Ectodermal cell (in vitro differentiated cells): ENCODE measurements at regions not wholly inside any gene's neighbourhood (a gene's known extent, or its start where the extent isn't known, plus 50 kb on each side); places are given as distances from the start of the nearest gene placed in this dataset.

Source experiments
- H3K27ac ChIP-seq: 2 replicates; pipeline ENCODE4 v1.7.0; 2013; ENCODE audit warnings: mild to moderate bottlenecking, low read depth, low read length; ENCODE audit not compliant: insufficient read depth, poor library complexity, severe bottlenecking
- H3K27me3 ChIP-seq: 2 replicates; pipeline ENCODE4 v1.7.0; 2013; ENCODE audit warnings: mild to moderate bottlenecking, low read length; ENCODE audit not compliant: insufficient read depth, control insufficient read depth, poor library complexity, severe bottlenecking
- H3K36me3 ChIP-seq: one replicate; pipeline ENCODE4 v1.7.0; 2013; ENCODE audit warnings: low read length; ENCODE audit not compliant: control insufficient read depth, insufficient read depth
- H3K4me1 ChIP-seq: one replicate; pipeline ENCODE4 v1.7.0; 2013; ENCODE audit warnings: low read length; ENCODE audit not compliant: control insufficient read depth, insufficient read depth
- H3K4me3 ChIP-seq: 2 replicates; pipeline ENCODE4 v1.7.0; 2013; ENCODE audit warnings: low read depth, low read length, control low read depth; ENCODE audit not compliant: insufficient read depth
- H3K9me3 ChIP-seq: 2 replicates; pipeline ENCODE4 v1.7.0; 2013; ENCODE audit warnings: mild to moderate bottlenecking, low read length, moderate library complexity; ENCODE audit not compliant: control insufficient read depth
- WGBS, 2 experiments: methylation state at CpG; one replicate each; pipeline ENCODE4 v1.1.7; 2013; ENCODE audit warnings: missing lambda C conversion rate in 2 of 2; 5-methylcytosine and 5-hydroxymethylcytosine counted together

- Histone ChIP-seq H3K9me3 (no peaks in the 10 kb centered on the region), H3K27ac (no peak overlapping the region), H3K4me1 (no peaks in the 10 kb centered on the region), H3K36me3 (no peaks in the 10 kb centered on the region), H3K27me3 (no peaks in the 10 kb centered on the region), H3K4me3 (no peak overlapping the region)
- WGBS, 2 experiments, result 85 to 93% methylated on average over 5 of the region's 5 CpGs
Observed at GRCh38 chr1:29779146-29779545, 542.8 kb downstream of the PTPRU start.

- 92 to 98% methylated on average over 2 of the region's 2 CpGs for WGBS, 2 experiments
- Histone ChIP-seq H3K4me3 (no peak overlapping the region), H3K27me3 (no peaks in the 10 kb centered on the region), H3K9me3 (no peaks in the 10 kb centered on the region), H3K36me3 (no peaks in the 10 kb centered on the region), H3K27ac (no peak overlapping the region), H3K4me1 (no peaks in the 10 kb centered on the region)
Observed at GRCh38 chr1:29777522-29777921, 541.2 kb downstream of the PTPRU start.

- no peaks in the 10 kb centered on the region for H3K4me1 ChIP-seq
- H3K4me3 ChIP-seq, result no peak overlapping the region
- no peaks in the 10 kb centered on the region for H3K36me3 ChIP-seq
- H3K27me3 ChIP-seq, result no peaks in the 10 kb centered on the region
- 94% methylated on average over 1 of the region's 2 CpGs; no CpG with 5 or more reads in 1 of the 2 experiments for whole genome bisulfite sequencing, 2 experiments
- H3K9me3 ChIP-seq, result no peaks in the 10 kb centered on the region
- no peak overlapping the region for H3K27ac ChIP-seq
Observed at GRCh38 chr1:29774355-29774754, 538.0 kb downstream of the PTPRU start.

- Histone ChIP-seq H3K36me3 (no peaks in the 10 kb centered on the region), H3K4me1 (no peaks in the 10 kb centered on the region), H3K27me3 (no peaks in the 10 kb centered on the region), H3K27ac (no peak overlapping the region), H3K9me3 (no peaks in the 10 kb centered on the region), H3K4me3 (no peak overlapping the region)
- WGBS, 2 experiments, result 82 to 84% methylated on average over 3 of the region's 4 CpGs
Observed at GRCh38 chr1:29772584-29773100, 536.3 kb downstream of the PTPRU start.

GRCh38 chr1:29767769-29768425 is 531.6 kb downstream of the PTPRU start:
- WGBS, 2 experiments, result 83 to 84% methylated on average over 11 of the region's 11 CpGs
- Histone ChIP-seq H3K27me3 (no peaks in the 10 kb centered on the region), H3K4me3 (no peak overlapping the region)

GRCh38 chr1:29767088-29767685 is 530.9 kb downstream of the PTPRU start:
- H3K4me3 ChIP-seq, result no peak overlapping the region
- no peaks in the 10 kb centered on the region for H3K9me3 ChIP-seq
- H3K27ac ChIP-seq, result no peak overlapping the region
- WGBS, 2 experiments, result 90 to 92% methylated on average over 27 of the region's 27 CpGs
- H3K36me3 ChIP-seq, result no peaks in the 10 kb centered on the region
- H3K27me3 ChIP-seq, result no peaks in the 10 kb centered on the region
- no peaks in the 10 kb centered on the region for H3K4me1 ChIP-seq

More at GRCh38 chr1:29767769-29768425, 531.6 kb downstream of the PTPRU start:
- Histone ChIP-seq H3K9me3 (no peaks in the 10 kb centered on the region), H3K36me3 (no peaks in the 10 kb centered on the region), H3K4me1 (no peaks in the 10 kb centered on the region), H3K27ac (no peak overlapping the region)

GRCh38 chr1:29762635-29763034 is 526.3 kb downstream of the PTPRU start:
- Histone ChIP-seq H3K27me3 (no peaks in the 10 kb centered on the region), H3K36me3 (no peaks in the 10 kb centered on the region), H3K4me1 (no peaks in the 10 kb centered on the region), H3K27ac (no peak overlapping the region), H3K4me3 (no peak overlapping the region), H3K9me3 (no peaks in the 10 kb centered on the region)
- 95 to 97% methylated on average over 3 of the region's 3 CpGs for WGBS, 2 experiments

- Histone ChIP-seq H3K36me3 (no peaks in the 10 kb centered on the region), H3K27me3 (no peaks in the 10 kb centered on the region), H3K9me3 (no peaks in the 10 kb centered on the region), H3K4me3 (no peak overlapping the region), H3K4me1 (no peaks in the 10 kb centered on the region), H3K27ac (no peak overlapping the region)
- WGBS, 2 experiments, result 79% methylated on average over 4 of the region's 4 CpGs
Observed at GRCh38 chr1:29761159-29761928, 525.0 kb downstream of the PTPRU start.

GRCh38 chr1:29760067-29760564 is 523.8 kb downstream of the PTPRU start:
- H3K4me3 ChIP-seq, result no peak overlapping the region
- H3K36me3 ChIP-seq, result no peaks in the 10 kb centered on the region
- no peak overlapping the region for H3K27ac ChIP-seq
- H3K27me3 ChIP-seq, result no peaks in the 10 kb centered on the region
- no peaks in the 10 kb centered on the region for H3K4me1 ChIP-seq
- no peaks in the 10 kb centered on the region for H3K9me3 ChIP-seq
- 94% methylated on average over 7 of the region's 7 CpGs for WGBS, 2 experiments
